ENCODE measurements at regions not wholly inside any gene's neighbourhood (a gene's known extent, or its start where the extent isn't known, plus 50 kb on each side); places are given as distances from the start of the nearest gene placed in this dataset.

GRCh38 chr2:147714582-147714981 lies 130.2 kb upstream of the ACVR2A start:
- TF ChIP-seq POLR2AphosphoS5 (IDR thresholded peaks at IDR 0.05): no peak
- TF ChIP-seq CTCF (IDR thresholded peaks at IDR 0.05): no peak
- no peak for TF ChIP-seq EP300 (IDR thresholded peaks at IDR 0.05)
- TF ChIP-seq POLR2A (IDR thresholded peaks at IDR 0.05): no peak
- no peak for ATAC-seq
- H3K36me3 ChIP-seq: no peaks in the 10 kb centered on the region
- no peak overlapping the region for H3K4me3 ChIP-seq
- H3K9me3 ChIP-seq: peaks cover 0 to 7% (median 0%) of the 10 kb centered on the region in 3 donors
- peaks cover 0 to 5% (median 4%) of the 10 kb centered on the region in 3 donors for H3K4me1 ChIP-seq
- no peaks in the 10 kb centered on the region for H3K27me3 ChIP-seq
- WGBS, 2 donors (ENCODE audit: low coverage in 1 of 2): 79 to 83% methylated on average over 3 of the region's 3 CpGs
- no peak overlapping the region for H3K27ac ChIP-seq

GRCh38 chr2:147713349-147713748 lies 131.5 kb upstream of the ACVR2A start:
- Histone ChIP-seq H3K27ac (no peak overlapping the region), H3K9me3 (peaks cover 0 to 7% (median 0%) of the 10 kb centered on the region in 3 donors), H3K4me3 (no peak overlapping the region), H3K36me3 (no peaks in the 10 kb centered on the region), H3K4me1 (peaks cover 0 to 5% (median 4%) of the 10 kb centered on the region in 3 donors), H3K27me3 (no peaks in the 10 kb centered on the region)
- ATAC-seq: no peak
- TF ChIP-seq POLR2A (IDR thresholded peaks at IDR 0.05) (no peak), EP300 (IDR thresholded peaks at IDR 0.05) (no peak), CTCF (IDR thresholded peaks at IDR 0.05) (no peak)

- Histone ChIP-seq H3K27ac (no peak overlapping the region), H3K9me3 (peaks cover 0 to 7% (median 0%) of the 10 kb centered on the region in 3 donors), H3K4me3 (no peak overlapping the region), H3K4me1 (peaks cover 0 to 2% (median 0%) of the 10 kb centered on the region in 3 donors), H3K27me3 (no peaks in the 10 kb centered on the region), H3K36me3 (no peaks in the 10 kb centered on the region)
- TF ChIP-seq POLR2A (IDR thresholded peaks at IDR 0.05): no peak
- no peak for TF ChIP-seq CTCF (IDR thresholded peaks at IDR 0.05)
- TF ChIP-seq POLR2AphosphoS5 (IDR thresholded peaks at IDR 0.05): no peak
- TF ChIP-seq EP300 (IDR thresholded peaks at IDR 0.05): no peak
- no peak for ATAC-seq
- WGBS, 2 donors (ENCODE audit: low coverage in 1 of 2): 66 to 91% methylated on average over 2 of the region's 2 CpGs
Measured at GRCh38 chr2:147712051-147712450, 132.8 kb upstream of the ACVR2A start.

- ATAC-seq: no peak
- H3K4me3 ChIP-seq: no peak overlapping the region
- H3K4me1 ChIP-seq: no peaks in the 10 kb centered on the region
- no peak overlapping the region for H3K27ac ChIP-seq
- 90 to 100% methylated on average over 3 to 4 of the region's 4 CpGs for WGBS, 2 donors (ENCODE audit: low coverage in 1 of 2)
- peaks cover 0 to 7% (median 0%) of the 10 kb centered on the region in 3 donors for H3K9me3 ChIP-seq
- no peak for TF ChIP-seq POLR2AphosphoS5 (IDR thresholded peaks at IDR 0.05)
- no peak for TF ChIP-seq EP300 (IDR thresholded peaks at IDR 0.05)
- TF ChIP-seq POLR2A (IDR thresholded peaks at IDR 0.05): no peak
- no peak for TF ChIP-seq CTCF (IDR thresholded peaks at IDR 0.05)
- H3K27me3 ChIP-seq: no peaks in the 10 kb centered on the region
- H3K36me3 ChIP-seq: no peaks in the 10 kb centered on the region
Measured at GRCh38 chr2:147711031-147711430, 133.8 kb upstream of the ACVR2A start.

- no peak for ATAC-seq
- no peaks in the 10 kb centered on the region for H3K36me3 ChIP-seq
- TF ChIP-seq EP300 (IDR thresholded peaks at IDR 0.05) (no peak), POLR2A (IDR thresholded peaks at IDR 0.05) (no peak), CTCF (IDR thresholded peaks at IDR 0.05) (no peak), POLR2AphosphoS5 (IDR thresholded peaks at IDR 0.05) (no peak)
- no peaks in the 10 kb centered on the region for H3K4me1 ChIP-seq
- H3K4me3 ChIP-seq: no peak overlapping the region
- H3K27me3 ChIP-seq: no peaks in the 10 kb centered on the region
- no peak overlapping the region for H3K27ac ChIP-seq
- H3K9me3 ChIP-seq: peaks cover 0 to 7% (median 0%) of the 10 kb centered on the region in 3 donors
Measured at GRCh38 chr2:147709655-147710054, 135.2 kb upstream of the ACVR2A start.
